OCI-LY3 (cell line): ENCODE measurements at regions not wholly inside any gene's neighbourhood (a gene's known extent, or its start where the extent isn't known, plus 50 kb on each side); places are given as distances from the start of the nearest gene placed in this dataset.

Source experiments
- H2AFZ ChIP-seq: fragments of 200-600, 300-600 bp; shearing (Covaris generic); 2 replicates; pipeline ENCODE4 v1.6.0; 2014; ENCODE audit warnings: antibody characterized with exemption, low read depth, low read length
- H3K27ac ChIP-seq: fragments of 200-600, 300-600 bp; sonication (generic); 2 replicates; pipeline ENCODE4 v1.5.1; 2014; ENCODE audit warnings: mild to moderate bottlenecking, low read length, moderate library complexity, mixed read lengths
- H3K27me3 ChIP-seq: fragments of 200-600, 300-600 bp; sonication (generic); 2 replicates; pipeline ENCODE4 v1.6.1; 2014; ENCODE audit warnings: low read depth, low read length, mixed read lengths
- H3K36me3 ChIP-seq: fragments of 200-600, 300-600 bp; sonication (generic); replicated peaks from 2 replicates; pipeline ENCODE3; 2014; ENCODE audit warnings: low read depth, low read length, mixed read lengths
- H3K4me1 ChIP-seq: fragments of 300-600, 200-600 bp; sonication (generic); 2 replicates; pipeline ENCODE4 v1.6.1; 2014; ENCODE audit warnings: low read length, mixed read lengths
- H3K4me2 ChIP-seq: fragments of 200-600, 300-600 bp; sonication (generic); 2 replicates; pipeline ENCODE4 v1.6.1; 2014; ENCODE audit warnings: low read length, mixed read lengths
- H3K4me3 ChIP-seq: fragments of 300-600, 200-600 bp; sonication (generic); 2 replicates; pipeline ENCODE4 v1.5.1; 2014; ENCODE audit warnings: antibody characterized with exemption, mild to moderate bottlenecking, low read length, moderate library complexity
- H3K79me2 ChIP-seq: fragments of 300-600, 200-600 bp; shearing (Covaris generic); 2 replicates; pipeline ENCODE4 v1.6.1; 2014; ENCODE audit warnings: mild to moderate bottlenecking, low read length, mixed read lengths
- H3K9ac ChIP-seq: fragments of 300-600, 200-600 bp; shearing (Covaris generic); 2 replicates; pipeline ENCODE4 v1.6.0; 2014; ENCODE audit warnings: mild to moderate bottlenecking, low read length, moderate library complexity
- H3K9me3 ChIP-seq: fragments of 200-600, 300-600 bp; shearing (Covaris generic); 2 replicates; pipeline ENCODE4 v1.6.1; 2014; ENCODE audit warnings: low read length, mixed read lengths; ENCODE audit not compliant: insufficient read depth
- H4K20me1 ChIP-seq: fragments of 200-600, 300-600 bp; sonication (generic); 2 replicates; pipeline ENCODE4 v1.6.1; 2016; ENCODE audit warnings: low read length, mixed read lengths; ENCODE audit not compliant: insufficient read depth
- EZH2phosphoT487 ChIP-seq: fragments of 200-600 bp; shearing (Covaris generic); IDR thresholded peaks from 2 replicates; pipeline ENCODE4 v1.6.1; 2018; ENCODE audit warnings: antibody characterized with exemption, mixed run types, low read depth
- TF ChIP-seq, protein P1 (sequence below): fragments of 200-600, 300-600 bp; sonication (generic); IDR thresholded peaks from 2 replicates; pipeline ENCODE4 v1.5.1; 2014; ENCODE audit warnings: antibody characterized with exemption, low read length, low read depth

DNA sequence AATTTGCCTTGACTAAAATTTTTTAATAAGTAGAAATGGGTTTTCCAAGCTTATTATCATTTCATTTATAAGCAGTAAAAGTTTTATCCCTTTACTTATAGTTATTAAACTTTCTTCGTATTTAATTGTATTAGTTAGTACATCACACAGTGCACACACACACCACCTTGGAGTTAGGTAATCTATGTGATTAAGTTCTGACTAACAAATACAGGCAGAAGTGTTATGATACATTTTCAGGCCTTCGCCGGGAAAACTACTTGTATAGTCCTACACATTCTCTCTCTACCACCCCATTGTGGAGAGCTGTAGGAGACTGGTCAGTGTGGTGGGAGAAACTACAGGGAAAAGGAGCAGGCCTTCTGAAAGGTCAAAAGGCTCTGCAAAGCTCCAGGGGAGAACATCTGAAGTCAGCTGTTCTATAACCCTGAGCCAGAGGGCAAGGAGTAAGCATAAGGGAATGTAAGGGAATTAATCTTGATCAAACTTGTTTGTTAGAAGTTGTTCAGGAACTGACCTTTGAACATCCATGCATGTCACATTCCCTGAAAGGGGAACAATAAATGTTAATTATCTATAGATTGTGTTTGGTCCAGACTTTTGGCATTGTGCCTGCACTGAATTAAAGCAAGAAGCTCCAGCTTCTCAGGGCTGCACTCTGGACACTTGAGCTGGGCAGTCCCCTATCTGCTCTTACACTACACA, 231.7 kb downstream of the FSIP2 start:
- no peaks in the 10 kb centered on the region for H4K20me1 ChIP-seq
- H3K9ac ChIP-seq = no peak overlapping the region
- H3K27me3 ChIP-seq = no peaks in the 10 kb centered on the region
- no peak overlapping the region for H3K27ac ChIP-seq
- no peaks in the 10 kb centered on the region for H3K79me2 ChIP-seq
- H3K4me3 ChIP-seq = no peak overlapping the region
- H3K36me3 ChIP-seq = no peaks in the 10 kb centered on the region
- H3K4me1 ChIP-seq = no peaks in the 10 kb centered on the region
- H3K4me2 ChIP-seq = no peak overlapping the region
- H2AFZ ChIP-seq = no peak overlapping the region
- H3K9me3 ChIP-seq = peaks cover 6% of the 10 kb centered on the region; the same call in 1 of the 2 replicates
- no peak for TF ChIP-seq EZH2phosphoT487
- TF ChIP-seq, protein P1, sequence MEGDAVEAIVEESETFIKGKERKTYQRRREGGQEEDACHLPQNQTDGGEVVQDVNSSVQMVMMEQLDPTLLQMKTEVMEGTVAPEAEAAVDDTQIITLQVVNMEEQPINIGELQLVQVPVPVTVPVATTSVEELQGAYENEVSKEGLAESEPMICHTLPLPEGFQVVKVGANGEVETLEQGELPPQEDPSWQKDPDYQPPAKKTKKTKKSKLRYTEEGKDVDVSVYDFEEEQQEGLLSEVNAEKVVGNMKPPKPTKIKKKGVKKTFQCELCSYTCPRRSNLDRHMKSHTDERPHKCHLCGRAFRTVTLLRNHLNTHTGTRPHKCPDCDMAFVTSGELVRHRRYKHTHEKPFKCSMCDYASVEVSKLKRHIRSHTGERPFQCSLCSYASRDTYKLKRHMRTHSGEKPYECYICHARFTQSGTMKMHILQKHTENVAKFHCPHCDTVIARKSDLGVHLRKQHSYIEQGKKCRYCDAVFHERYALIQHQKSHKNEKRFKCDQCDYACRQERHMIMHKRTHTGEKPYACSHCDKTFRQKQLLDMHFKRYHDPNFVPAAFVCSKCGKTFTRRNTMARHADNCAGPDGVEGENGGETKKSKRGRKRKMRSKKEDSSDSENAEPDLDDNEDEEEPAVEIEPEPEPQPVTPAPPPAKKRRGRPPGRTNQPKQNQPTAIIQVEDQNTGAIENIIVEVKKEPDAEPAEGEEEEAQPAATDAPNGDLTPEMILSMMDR = no peak

DNA sequence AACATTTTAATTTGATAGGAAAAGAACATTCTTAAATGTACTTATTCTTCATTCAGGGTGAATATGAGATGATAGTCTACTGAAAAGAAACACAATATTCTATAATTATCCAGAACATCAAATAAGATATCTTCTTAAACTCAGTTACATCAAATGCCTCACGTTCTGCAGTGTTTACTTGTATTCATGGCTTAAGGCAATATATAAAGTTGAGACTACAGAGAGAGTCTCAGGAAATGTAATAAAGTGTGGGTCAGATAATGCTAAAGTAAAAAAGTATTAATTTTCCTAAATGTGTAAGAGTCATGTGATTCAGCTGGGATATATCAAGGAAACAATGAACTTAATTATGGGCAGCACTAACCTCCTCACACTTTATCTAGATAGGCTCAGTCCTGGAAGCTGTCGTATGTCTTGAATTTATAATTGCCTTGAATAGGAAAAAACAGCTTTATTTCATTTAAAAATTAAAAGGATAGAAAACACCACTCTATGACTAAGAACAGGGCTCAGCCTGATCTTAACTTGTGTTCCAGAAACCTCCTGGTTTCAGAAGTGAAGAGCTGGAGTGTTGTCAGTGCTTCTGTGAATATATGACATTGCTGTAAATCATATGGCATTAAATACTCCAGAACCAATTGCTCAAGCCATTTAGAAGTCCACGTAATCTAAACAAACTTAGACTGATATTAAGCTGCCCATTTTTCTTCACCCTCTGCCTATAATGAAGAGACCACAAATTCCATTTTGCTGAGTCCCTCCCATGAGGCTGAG, 240.2 kb downstream of the FSIP2 start:
- Histone ChIP-seq H4K20me1 (no peaks in the 10 kb centered on the region), H3K4me1 (no peaks in the 10 kb centered on the region), H2AFZ (no peak overlapping the region), H3K4me3 (no peak overlapping the region), H3K79me2 (no peaks in the 10 kb centered on the region), H3K27me3 (no peaks in the 10 kb centered on the region), H3K36me3 (no peaks in the 10 kb centered on the region), H3K27ac (no peak overlapping the region), H3K9me3 (no peaks in the 10 kb centered on the region), H3K4me2 (no peak overlapping the region), H3K9ac (no peak overlapping the region)
- TF ChIP-seq, protein P1 = no peak
- TF ChIP-seq EZH2phosphoT487 = no peak

GRCh38 chr2:185979546-185980071, 241.0 kb downstream of the FSIP2 start:
- Histone ChIP-seq H3K27ac (no peak overlapping the region), H3K4me3 (no peak overlapping the region), H2AFZ (no peak overlapping the region), H3K4me2 (no peak overlapping the region), H3K79me2 (no peaks in the 10 kb centered on the region), H3K9me3 (no peaks in the 10 kb centered on the region), H3K36me3 (no peaks in the 10 kb centered on the region), H3K9ac (no peak overlapping the region), H4K20me1 (no peaks in the 10 kb centered on the region), H3K4me1 (no peaks in the 10 kb centered on the region), H3K27me3 (no peaks in the 10 kb centered on the region)
- TF ChIP-seq, protein P1 = peak; percentile 28
- TF ChIP-seq EZH2phosphoT487 = no peak

GRCh38 chr2:185980944-185981343, 242.3 kb downstream of the FSIP2 start:
- H3K9ac ChIP-seq = no peak overlapping the region
- H3K4me2 ChIP-seq = no peak overlapping the region
- H3K4me1 ChIP-seq = no peaks in the 10 kb centered on the region
- H3K9me3 ChIP-seq = no peaks in the 10 kb centered on the region
- no peak overlapping the region for H3K4me3 ChIP-seq
- no peaks in the 10 kb centered on the region for H3K36me3 ChIP-seq
- H3K27ac ChIP-seq = no peak overlapping the region
- TF ChIP-seq, protein P1 = no peak
- TF ChIP-seq EZH2phosphoT487 = no peak
- no peaks in the 10 kb centered on the region for H3K79me2 ChIP-seq
- H4K20me1 ChIP-seq = no peaks in the 10 kb centered on the region
- no peaks in the 10 kb centered on the region for H3K27me3 ChIP-seq
- H2AFZ ChIP-seq = no peak overlapping the region
